Erythroblast (primary cell): ENCODE measurements at regions not wholly inside any gene's neighbourhood (a gene's known extent, or its start where the extent isn't known, plus 50 kb on each side); places are given as distances from the start of the nearest gene placed in this dataset.

ENCODE experiments used
- GATA1 ChIP-seq: IDR thresholded peaks from 2 replicates; pipeline ENCODE4 v1.6.1; 2011; ENCODE audit warnings: low read depth, mild to moderate bottlenecking, control low read depth, low read length, moderate library complexity
- POLR2A ChIP-seq: IDR thresholded peaks from 2 replicates; pipeline ENCODE4 v1.6.1; 2011; ENCODE audit warnings: mild to moderate bottlenecking, low read length

- TF ChIP-seq POLR2A (no peak), GATA1 (no peak)
Observed at GRCh38 chr9:75467142-75467541, 378.8 kb downstream of the OSTF1 start.
